ENCODE measurements at regions not wholly inside any gene's neighbourhood (a gene's known extent, or its start where the extent isn't known, plus 50 kb on each side); places are given as distances from the start of the nearest gene placed in this dataset.

- H3K27ac ChIP-seq (ENCODE audit: low read length): no peak overlapping the region
- H3K9me3 ChIP-seq (ENCODE audit: control insufficient read depth, low read length): no peaks in the 10 kb centered on the region
- DNase-seq (no peak), ATAC-seq (no peak)
- intact Hi-C loops (cut with DNase I): no loop called here
- 72% methylated on average over 2 of the region's 2 CpGs for WGBS
- peaks cover 1% of the 10 kb centered on the region for H3K4me1 ChIP-seq (ENCODE audit: control insufficient read depth, insufficient read depth, low read length)
- no peak overlapping the region for H3K4me3 ChIP-seq (ENCODE audit: low read length)
- no peaks in the 10 kb centered on the region for H3K27me3 ChIP-seq (ENCODE audit: control insufficient read depth, insufficient read depth)
These were observed 68.4 kb upstream of the RANBP3L start for GRCh38 chr5:36370073-36370472.

- DNase-seq: no peak
- intact Hi-C loops (cut with DNase I): no loop called here
- WGBS: 80% methylated on average over 6 of the region's 6 CpGs
- no peak for ATAC-seq
- Histone ChIP-seq H3K27ac (ENCODE audit: low read length) (no peak overlapping the region), H3K27me3 (ENCODE audit: control insufficient read depth, insufficient read depth) (no peaks in the 10 kb centered on the region), H3K4me1 (ENCODE audit: control insufficient read depth, insufficient read depth, low read length) (peaks cover 1% of the 10 kb centered on the region), H3K9me3 (ENCODE audit: control insufficient read depth, low read length) (no peaks in the 10 kb centered on the region), H3K4me3 (ENCODE audit: low read length) (no peak overlapping the region)
These were observed 69.7 kb upstream of the RANBP3L start for GRCh38 chr5:36371366-36371765.

- ATAC-seq (peak; percentile 87 to 91), DNase-seq (peak; percentile 70 to 79 (median 76))
- H3K9me3 ChIP-seq (ENCODE audit: control insufficient read depth, low read length): no peaks in the 10 kb centered on the region
- no peak overlapping the region for H3K4me3 ChIP-seq (ENCODE audit: low read length)
- WGBS: 70% methylated on average over 8 of the region's 8 CpGs
- H3K4me1 ChIP-seq (ENCODE audit: control insufficient read depth, insufficient read depth, low read length): peaks cover 1% of the 10 kb centered on the region
- intact Hi-C loops (cut with DNase I): no loop called here
- no peak overlapping the region for H3K27ac ChIP-seq (ENCODE audit: low read length)
- H3K27me3 ChIP-seq (ENCODE audit: control insufficient read depth, insufficient read depth): no peaks in the 10 kb centered on the region
These were observed 71.9 kb upstream of the RANBP3L start for GRCh38 chr5:36373527-36374086.

- ATAC-seq (no peak), DNase-seq (no peak)
- peaks cover 1% of the 10 kb centered on the region for H3K4me1 ChIP-seq (ENCODE audit: control insufficient read depth, insufficient read depth, low read length)
These were observed 72.7 kb upstream of the RANBP3L start for GRCh38 chr5:36374266-36374862.

GRCh38 chr5:36377192-36377591 lies 75.5 kb upstream of the RANBP3L start:
- no peaks in the 10 kb centered on the region for H3K27me3 ChIP-seq (ENCODE audit: control insufficient read depth, insufficient read depth)
- H3K27ac ChIP-seq (ENCODE audit: low read length): no peak overlapping the region
- H3K9me3 ChIP-seq (ENCODE audit: control insufficient read depth, low read length): peaks cover 2% of the 10 kb centered on the region
- H3K4me3 ChIP-seq (ENCODE audit: low read length): no peak overlapping the region
- H3K4me1 ChIP-seq (ENCODE audit: control insufficient read depth, insufficient read depth, low read length): peaks cover 1% of the 10 kb centered on the region
- ATAC-seq: no peak
- 60% methylated on average over 2 of the region's 2 CpGs for WGBS
- DNase-seq: no peak
- intact Hi-C loops (cut with DNase I): no loop called here

More at GRCh38 chr5:36374266-36374862, 72.7 kb upstream of the RANBP3L start:
- Histone ChIP-seq H3K4me3 (ENCODE audit: low read length) (no peak overlapping the region), H3K9me3 (ENCODE audit: control insufficient read depth, low read length) (peaks cover 2% of the 10 kb centered on the region), H3K27ac (ENCODE audit: low read length) (peak overlapping the region; percentile 19), H3K27me3 (ENCODE audit: control insufficient read depth, insufficient read depth) (no peaks in the 10 kb centered on the region)
- 80% methylated on average over 3 of the region's 3 CpGs for WGBS
- intact Hi-C loops (cut with DNase I): no loop called here

GRCh38 chr5:36378551-36378950 lies 76.8 kb upstream of the RANBP3L start:
- DNase-seq (no peak), ATAC-seq (no peak)
- peaks cover 1% of the 10 kb centered on the region for H3K4me1 ChIP-seq (ENCODE audit: control insufficient read depth, insufficient read depth, low read length)
- no peak overlapping the region for H3K27ac ChIP-seq (ENCODE audit: low read length)
- H3K4me3 ChIP-seq (ENCODE audit: low read length): no peak overlapping the region
- peaks cover 2% of the 10 kb centered on the region for H3K9me3 ChIP-seq (ENCODE audit: control insufficient read depth, low read length)
- WGBS: 87% methylated on average over 1 of the region's 1 CpG
- intact Hi-C loops (cut with DNase I): no loop called here
- no peaks in the 10 kb centered on the region for H3K27me3 ChIP-seq (ENCODE audit: control insufficient read depth, insufficient read depth)

GRCh38 chr5:36382890-36383289 lies 81.2 kb upstream of the RANBP3L start:
- no peak overlapping the region for H3K27ac ChIP-seq (ENCODE audit: low read length)
- H3K4me1 ChIP-seq (ENCODE audit: control insufficient read depth, insufficient read depth, low read length): no peaks in the 10 kb centered on the region
- H3K4me3 ChIP-seq (ENCODE audit: low read length): no peak overlapping the region
- ATAC-seq (no peak), DNase-seq (no peak)
- H3K9me3 ChIP-seq (ENCODE audit: control insufficient read depth, low read length): peaks cover 2% of the 10 kb centered on the region
- 58% methylated on average over 2 of the region's 2 CpGs for WGBS
- intact Hi-C loops (cut with DNase I): no loop called here
- no peaks in the 10 kb centered on the region for H3K27me3 ChIP-seq (ENCODE audit: control insufficient read depth, insufficient read depth)

- DNase-seq (no peak), ATAC-seq (no peak)
- H3K4me3 ChIP-seq (ENCODE audit: low read length): no peak overlapping the region
- WGBS: 77% methylated on average over 5 of the region's 5 CpGs
- intact Hi-C loops (cut with DNase I): no loop called here
- no peak overlapping the region for H3K27ac ChIP-seq (ENCODE audit: low read length)
- H3K4me1 ChIP-seq (ENCODE audit: control insufficient read depth, insufficient read depth, low read length): no peaks in the 10 kb centered on the region
- no peaks in the 10 kb centered on the region for H3K9me3 ChIP-seq (ENCODE audit: control insufficient read depth, low read length)
- no peaks in the 10 kb centered on the region for H3K27me3 ChIP-seq (ENCODE audit: control insufficient read depth, insufficient read depth)
These were observed 82.2 kb upstream of the RANBP3L start for GRCh38 chr5:36383942-36384341.

GRCh38 chr5:36384845-36385244 lies 83.1 kb upstream of the RANBP3L start:
- no peak for ATAC-seq
- DNase-seq: no peak
- H3K27me3 ChIP-seq (ENCODE audit: control insufficient read depth, insufficient read depth): no peaks in the 10 kb centered on the region
- intact Hi-C loops (cut with DNase I): no loop called here
- no peaks in the 10 kb centered on the region for H3K9me3 ChIP-seq (ENCODE audit: control insufficient read depth, low read length)
- no peaks in the 10 kb centered on the region for H3K4me1 ChIP-seq (ENCODE audit: control insufficient read depth, insufficient read depth, low read length)
- 33% methylated on average over 3 of the region's 3 CpGs for WGBS
- H3K4me3 ChIP-seq (ENCODE audit: low read length): no peak overlapping the region
- no peak overlapping the region for H3K27ac ChIP-seq (ENCODE audit: low read length)

GRCh38 chr5:36385495-36385894 lies 83.8 kb upstream of the RANBP3L start:
- H3K27me3 ChIP-seq (ENCODE audit: control insufficient read depth, insufficient read depth): no peaks in the 10 kb centered on the region
- intact Hi-C loops (cut with DNase I): no loop called here
- DNase-seq: no peak
- H3K4me3 ChIP-seq (ENCODE audit: low read length): no peak overlapping the region
- H3K4me1 ChIP-seq (ENCODE audit: control insufficient read depth, insufficient read depth, low read length): no peaks in the 10 kb centered on the region
- no peaks in the 10 kb centered on the region for H3K9me3 ChIP-seq (ENCODE audit: control insufficient read depth, low read length)
- ATAC-seq: no peak
- WGBS: 97% methylated on average over 2 of the region's 2 CpGs
- H3K27ac ChIP-seq (ENCODE audit: low read length): no peak overlapping the region

- intact Hi-C loops (cut with DNase I): no loop called here
- Histone ChIP-seq H3K27me3 (ENCODE audit: control insufficient read depth, insufficient read depth) (no peaks in the 10 kb centered on the region), H3K4me3 (ENCODE audit: low read length) (no peak overlapping the region), H3K4me1 (ENCODE audit: control insufficient read depth, insufficient read depth, low read length) (no peaks in the 10 kb centered on the region), H3K9me3 (ENCODE audit: control insufficient read depth, low read length) (no peaks in the 10 kb centered on the region), H3K27ac (ENCODE audit: low read length) (no peak overlapping the region)
- ATAC-seq: no peak
- 87% methylated on average over 4 of the region's 4 CpGs for WGBS
- DNase-seq: no peak
These were observed 86.6 kb upstream of the RANBP3L start for GRCh38 chr5:36388288-36388687.

GRCh38 chr5:36389245-36389644 lies 87.5 kb upstream of the RANBP3L start:
- peak in 2 of 3 donors; percentile 33 to 50 for DNase-seq
- no peak overlapping the region for H3K27ac ChIP-seq (ENCODE audit: low read length)

More at GRCh38 chr5:36389245-36389644, 87.5 kb upstream of the RANBP3L start:
- H3K4me1 ChIP-seq (ENCODE audit: control insufficient read depth, insufficient read depth, low read length): no peaks in the 10 kb centered on the region
- no peaks in the 10 kb centered on the region for H3K27me3 ChIP-seq (ENCODE audit: control insufficient read depth, insufficient read depth)
- 29% methylated on average over 4 of the region's 4 CpGs for WGBS
- H3K4me3 ChIP-seq (ENCODE audit: low read length): no peak overlapping the region
- ATAC-seq: peak; percentile 71 to 80
- intact Hi-C loops (cut with DNase I): no loop called here
- no peaks in the 10 kb centered on the region for H3K9me3 ChIP-seq (ENCODE audit: control insufficient read depth, low read length)

All from right cardiac atrium (tissue), 5 donors.